H1 (cell line): ENCODE measurements at regions not wholly inside any gene's neighbourhood (a gene's known extent, or its start where the extent isn't known, plus 50 kb on each side); places are given as distances from the start of the nearest gene placed in this dataset.

ENCODE experiments used
- CREB1 ChIP-seq: IDR thresholded peaks from 2 replicates; pipeline ENCODE4 v1.6.1; 2012; ENCODE audit warnings: inconsistent platforms
- CTBP2 ChIP-seq: IDR thresholded peaks from 2 replicates; pipeline ENCODE4 v1.7.0; 2011; ENCODE audit warnings: borderline replicate concordance, mild to moderate bottlenecking, moderate library complexity, mixed read lengths, low read length; ENCODE audit not compliant: insufficient read depth, insufficient read length
- EP300 ChIP-seq, 2 experiments: IDR thresholded peaks; 1 replicate in 1 of 2; 2 replicates in 1 of 2; pipeline ENCODE4 v1.6.1; 2011 to 2012; ENCODE audit warnings: low read depth in 2 of 2, low read length in 2 of 2, mild to moderate bottlenecking in 2 of 2, borderline replicate concordance in 1 of 2, inconsistent platforms in 1 of 2, moderate library complexity in 1 of 2
- GABPA ChIP-seq: IDR thresholded peaks from 2 replicates; pipeline ENCODE4 v1.6.1; 2011; ENCODE audit warnings: mild to moderate bottlenecking, low read length, moderate library complexity, borderline replicate concordance; ENCODE audit not compliant: insufficient read depth
- JUN ChIP-seq: IDR thresholded peaks from 2 replicates; pipeline ENCODE4 v1.6.1; 2011; ENCODE audit warnings: low read depth, mild to moderate bottlenecking, improper control_type of control experiment, low read length
- KDM1A ChIP-seq: fragments of 200-600, 300-600 bp; sonication (generic); IDR thresholded peaks from 2 replicates; pipeline ENCODE4 v1.7.1; 2016; ENCODE audit warnings: mild to moderate bottlenecking, low read length, borderline replicate concordance
- POLR2A ChIP-seq, 2 experiments: IDR thresholded peaks; 1 replicate in 1 of 2; 2 replicates in 1 of 2; pipeline ENCODE4 v1.6.1; 2011; ENCODE audit warnings: low read depth in 2 of 2, low read length in 2 of 2, mild to moderate bottlenecking in 2 of 2; ENCODE audit errors: control extremely low read depth in 1 of 2
- RAD21 ChIP-seq, 2 experiments: IDR thresholded peaks in 1 of 2; conservative IDR thresholded peaks in 1 of 2; 2 replicates each; pipeline ENCODE4 v1.6.1; 2011; ENCODE audit warnings: low read depth in 2 of 2, low read length in 2 of 2, improper control_type of control experiment in 1 of 2, inconsistent platforms in 1 of 2, mild to moderate bottlenecking in 1 of 2, moderate library complexity in 1 of 2
- RFX5 ChIP-seq: IDR thresholded peaks from 2 replicates; pipeline ENCODE4 v1.6.1; 2011; ENCODE audit warnings: low read depth, low read length, improper control_type of control experiment, borderline replicate concordance
- RXRA ChIP-seq: IDR thresholded peaks from 2 replicates; pipeline ENCODE4 v1.6.1; 2011; ENCODE audit warnings: low read depth, mild to moderate bottlenecking, low read length, moderate library complexity; ENCODE audit not compliant: insufficient read depth
- SRF ChIP-seq: IDR thresholded peaks from 2 replicates; pipeline ENCODE4 v1.6.1; 2011; ENCODE audit warnings: mild to moderate bottlenecking, low read depth, low read length, moderate library complexity
- ZNF274 ChIP-seq: IDR thresholded peaks from 2 replicates; pipeline ENCODE4 v1.7.0; 2012; ENCODE audit warnings: low read length, borderline replicate concordance; ENCODE audit errors: extremely low read depth
- TF ChIP-seq, protein P1 (sequence below), 3 experiments: IDR thresholded peaks; 1 replicate in 2 of 3; 2 replicates in 1 of 3; pipeline versions ENCODE4 v1.5.1 to v1.6.1; 2011; ENCODE audit warnings: low read length in 3 of 3, mild to moderate bottlenecking in 3 of 3, inconsistent platforms in 2 of 3, low read depth in 1 of 3, moderate library complexity in 1 of 3; ENCODE audit not compliant: insufficient read depth in 1 of 3; ENCODE audit errors: control extremely low read depth in 1 of 3
- TF ChIP-seq, protein P2 (sequence below): IDR thresholded peaks from 2 replicates; pipeline ENCODE4 v1.6.1; 2011; ENCODE audit warnings: low read depth, mild to moderate bottlenecking, low read length; ENCODE audit not compliant: insufficient read depth

GRCh38 chr11:114782650-114783310 lies 104.5 kb downstream of the NXPE2 start:
- no peak for TF ChIP-seq EP300 (IDR thresholded peaks at IDR 0.05; ENCODE audit: borderline replicate concordance in 1 of 2, low read depth in 2 of 2, low read length in 2 of 2)
- TF ChIP-seq, protein P1, sequence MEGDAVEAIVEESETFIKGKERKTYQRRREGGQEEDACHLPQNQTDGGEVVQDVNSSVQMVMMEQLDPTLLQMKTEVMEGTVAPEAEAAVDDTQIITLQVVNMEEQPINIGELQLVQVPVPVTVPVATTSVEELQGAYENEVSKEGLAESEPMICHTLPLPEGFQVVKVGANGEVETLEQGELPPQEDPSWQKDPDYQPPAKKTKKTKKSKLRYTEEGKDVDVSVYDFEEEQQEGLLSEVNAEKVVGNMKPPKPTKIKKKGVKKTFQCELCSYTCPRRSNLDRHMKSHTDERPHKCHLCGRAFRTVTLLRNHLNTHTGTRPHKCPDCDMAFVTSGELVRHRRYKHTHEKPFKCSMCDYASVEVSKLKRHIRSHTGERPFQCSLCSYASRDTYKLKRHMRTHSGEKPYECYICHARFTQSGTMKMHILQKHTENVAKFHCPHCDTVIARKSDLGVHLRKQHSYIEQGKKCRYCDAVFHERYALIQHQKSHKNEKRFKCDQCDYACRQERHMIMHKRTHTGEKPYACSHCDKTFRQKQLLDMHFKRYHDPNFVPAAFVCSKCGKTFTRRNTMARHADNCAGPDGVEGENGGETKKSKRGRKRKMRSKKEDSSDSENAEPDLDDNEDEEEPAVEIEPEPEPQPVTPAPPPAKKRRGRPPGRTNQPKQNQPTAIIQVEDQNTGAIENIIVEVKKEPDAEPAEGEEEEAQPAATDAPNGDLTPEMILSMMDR (IDR thresholded peaks at IDR 0.05; ENCODE audit: control extremely low read depth in 1 of 3, insufficient read depth in 1 of 3, low read depth in 1 of 3, low read length in 3 of 3): no peak
- no peak for TF ChIP-seq CREB1
- TF ChIP-seq, protein P2, sequence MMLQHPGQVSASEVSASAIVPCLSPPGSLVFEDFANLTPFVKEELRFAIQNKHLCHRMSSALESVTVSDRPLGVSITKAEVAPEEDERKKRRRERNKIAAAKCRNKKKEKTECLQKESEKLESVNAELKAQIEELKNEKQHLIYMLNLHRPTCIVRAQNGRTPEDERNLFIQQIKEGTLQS: no peak
- no peak for TF ChIP-seq GABPA
- TF ChIP-seq KDM1A: no peak
- no peak for TF ChIP-seq RFX5
- TF ChIP-seq SRF: no peak
- no peak for TF ChIP-seq CTBP2
- no peak for TF ChIP-seq ZNF274
- TF ChIP-seq RXRA: no peak
- TF ChIP-seq RAD21 (IDR thresholded peaks at IDR 0.05 in 1 of 2, conservative IDR thresholded peaks at IDR 0.05 in 1 of 2; ENCODE audit: low read depth in 2 of 2, low read length in 2 of 2): no peak
- no peak for TF ChIP-seq POLR2A (IDR thresholded peaks at IDR 0.05; ENCODE audit: control extremely low read depth in 1 of 2, low read depth in 2 of 2, low read length in 2 of 2)
- no peak for TF ChIP-seq JUN
